CD4-positive, alpha-beta T cell (primary cell): ENCODE measurements at regions not wholly inside any gene's neighbourhood (a gene's known extent, or its start where the extent isn't known, plus 50 kb on each side); places are given as distances from the start of the nearest gene placed in this dataset.

Experiments used
- ATAC-seq: fragments of 200-7000 bp; cut with Tn5 transposase; one replicate; pipeline ENCODE4 v1.10.0; 2022; ENCODE audit warnings: mild to moderate bottlenecking; ENCODE audit not compliant: poor library complexity
- CTCF ChIA-PET: fragments of 350-600 bp; sonication (Branson Sonifier 250); formaldehyde crosslinking; loops from one replicate; lab custom pipeline; 2021; ENCODE audit warnings: antibody characterized with exemption, inconsistent platforms; lab: Charles Lee
- POLR2A ChIA-PET: fragments of 350-600 bp; sonication (Branson Sonifier 250); formaldehyde crosslinking; loops from one replicate; lab custom pipeline; 2021; ENCODE audit warnings: antibody characterized with exemption, inconsistent platforms; lab: Charles Lee
- DNase-seq, 14 experiments: peaks; one replicate each; pipeline ENCODE4 v3.0.0-alpha.2; 2013 to 2020; ENCODE audit warnings: mixed read lengths in 2 of 14
- H3K27ac ChIP-seq, 2 donors: one replicate each; pipeline versions ENCODE4 v1.5.1 to v1.7.0; 2013; ENCODE audit warnings: low read length in 2 of 2, low read depth in 1 of 2, mild to moderate bottlenecking in 1 of 2
- H3K27me3 ChIP-seq, 2 experiments: 1 replicate in 1 of 2; 2 replicates in 1 of 2; pipeline versions ENCODE4 v1.6.1 to v1.7.0; 2013; ENCODE audit warnings: low read length in 2 of 2, control low read depth in 1 of 2, mild to moderate bottlenecking in 1 of 2, moderate library complexity in 1 of 2; ENCODE audit not compliant: insufficient read depth in 2 of 2, control insufficient read depth in 1 of 2
- H3K36me3 ChIP-seq: one replicate; pipeline ENCODE4 v1.6.1; 2013; ENCODE audit warnings: low read length, control low read depth; ENCODE audit not compliant: insufficient read depth
- H3K4me1 ChIP-seq: one replicate; pipeline ENCODE4 v1.6.1; 2013; ENCODE audit warnings: low read length, control low read depth; ENCODE audit not compliant: insufficient read depth
- H3K4me3 ChIP-seq: one replicate; pipeline ENCODE4 v1.5.1; 2013; ENCODE audit warnings: mild to moderate bottlenecking, low read length, moderate library complexity
- H3K9me3 ChIP-seq, 2 experiments: 1 replicate in 1 of 2; 2 replicates in 1 of 2; pipeline versions ENCODE4 v1.6.1 to v1.7.0; 2013; ENCODE audit warnings: low read length in 2 of 2, mild to moderate bottlenecking in 2 of 2, control low read depth in 1 of 2, moderate library complexity in 1 of 2; ENCODE audit not compliant: control insufficient read depth in 1 of 2, insufficient read depth in 1 of 2
- H3K27ac Mint-ChIP-seq: one replicate; pipeline ENCODE4 v1.8.0; 2020; ENCODE audit warnings: mixed read lengths
- H3K27me3 Mint-ChIP-seq: one replicate; pipeline ENCODE4 v1.8.0; 2021; ENCODE audit warnings: mixed read lengths
- H3K36me3 Mint-ChIP-seq: one replicate; pipeline ENCODE4 v1.8.0; 2021; ENCODE audit warnings: low read depth, mixed read lengths
- H3K4me1 Mint-ChIP-seq: one replicate; pipeline ENCODE4 v1.8.0; 2021; ENCODE audit warnings: low read depth, mixed read lengths
- H3K4me3 Mint-ChIP-seq: one replicate; pipeline ENCODE4 v1.8.0; 2020; ENCODE audit warnings: mild to moderate bottlenecking, mixed read lengths
- H3K9me3 Mint-ChIP-seq: one replicate; pipeline ENCODE4 v1.8.0; 2020; ENCODE audit warnings: mixed read lengths
- intact Hi-C, 2 experiments: fragments of 100-400 bp; cut with DNase I in 1 of 2; cut with micrococcal nuclease in 1 of 2; formaldehyde crosslinking; loops; one replicate each; pipeline versions ENCODE4 v1.15.1 to v1.9.0; 2023 to 2025; cut with DNase I, micrococcal nuclease
- TF ChIP-seq, protein P1 (sequence below): fragments of 200-600 bp; IDR thresholded peaks from one replicate; pipeline ENCODE4 v1.8.0; 2022; ENCODE audit warnings: antibody characterized with exemption, mild to moderate bottlenecking

DNA sequence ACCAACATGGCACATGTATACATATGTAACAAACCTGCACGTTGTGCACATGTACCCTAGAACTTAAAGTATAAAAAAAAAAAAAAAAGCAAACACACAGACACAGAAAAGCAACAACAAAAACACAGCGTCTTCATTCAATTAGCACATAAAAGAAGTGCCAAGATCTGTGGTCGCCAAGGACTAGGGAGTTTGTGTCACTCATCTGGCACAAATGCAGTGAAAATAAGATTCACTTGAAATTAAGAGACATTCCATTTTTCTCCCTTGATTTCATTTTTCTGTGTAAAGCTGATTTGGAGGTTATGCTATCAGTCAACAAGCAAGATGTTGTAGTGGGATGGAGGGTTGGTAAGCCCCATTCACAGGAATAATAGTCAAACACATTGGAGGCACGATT is 115.3 kb downstream of the FAT4 start:
- Histone ChIP-seq H3K9me3 (no peaks in the 10 kb centered on the region), H3K4me3 (no peak overlapping the region), H3K4me1 (no peaks in the 10 kb centered on the region), H3K36me3 (no peaks in the 10 kb centered on the region), H3K27ac (no peak overlapping the region), H3K27me3 (no peaks in the 10 kb centered on the region)
- Mint-ChIP-seq H3K9me3 (peaks cover 6% of the 10 kb centered on the region), H3K4me3 (no peak overlapping the region), H3K36me3 (no peaks in the 10 kb centered on the region), H3K4me1 (no peaks in the 10 kb centered on the region), H3K27me3 (no peaks in the 10 kb centered on the region), H3K27ac (no peak overlapping the region)
- CTCF ChIA-PET = no interaction called here
- POLR2A ChIA-PET = no interaction called here
- no peak for ATAC-seq
- TF ChIP-seq, protein P1, sequence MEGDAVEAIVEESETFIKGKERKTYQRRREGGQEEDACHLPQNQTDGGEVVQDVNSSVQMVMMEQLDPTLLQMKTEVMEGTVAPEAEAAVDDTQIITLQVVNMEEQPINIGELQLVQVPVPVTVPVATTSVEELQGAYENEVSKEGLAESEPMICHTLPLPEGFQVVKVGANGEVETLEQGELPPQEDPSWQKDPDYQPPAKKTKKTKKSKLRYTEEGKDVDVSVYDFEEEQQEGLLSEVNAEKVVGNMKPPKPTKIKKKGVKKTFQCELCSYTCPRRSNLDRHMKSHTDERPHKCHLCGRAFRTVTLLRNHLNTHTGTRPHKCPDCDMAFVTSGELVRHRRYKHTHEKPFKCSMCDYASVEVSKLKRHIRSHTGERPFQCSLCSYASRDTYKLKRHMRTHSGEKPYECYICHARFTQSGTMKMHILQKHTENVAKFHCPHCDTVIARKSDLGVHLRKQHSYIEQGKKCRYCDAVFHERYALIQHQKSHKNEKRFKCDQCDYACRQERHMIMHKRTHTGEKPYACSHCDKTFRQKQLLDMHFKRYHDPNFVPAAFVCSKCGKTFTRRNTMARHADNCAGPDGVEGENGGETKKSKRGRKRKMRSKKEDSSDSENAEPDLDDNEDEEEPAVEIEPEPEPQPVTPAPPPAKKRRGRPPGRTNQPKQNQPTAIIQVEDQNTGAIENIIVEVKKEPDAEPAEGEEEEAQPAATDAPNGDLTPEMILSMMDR = no peak
- no peak for DNase-seq
- intact Hi-C loops = no loop called here

DNA sequence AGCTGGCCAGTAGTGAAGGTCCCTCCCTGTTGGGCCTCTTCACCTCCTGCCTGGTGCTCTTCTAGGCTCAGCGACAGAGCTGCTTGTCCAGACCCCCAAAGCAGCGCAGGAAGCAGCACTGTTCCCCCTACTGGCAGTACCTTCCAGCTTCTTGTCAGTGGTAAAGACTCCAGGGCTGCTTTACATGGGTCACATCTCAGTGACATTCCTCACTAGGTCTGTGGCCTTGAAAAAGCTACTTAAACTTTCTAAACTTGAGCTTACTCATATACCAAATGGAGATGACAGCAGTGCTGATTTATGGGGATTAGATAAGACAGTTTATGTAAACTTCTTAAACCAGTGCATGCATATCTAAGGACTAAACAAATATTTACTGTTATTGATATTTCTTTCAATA is 117.3 kb downstream of the FAT4 start:
- intact Hi-C loops = no loop called here
- Mint-ChIP-seq H3K27ac (no peak overlapping the region), H3K4me3 (no peak overlapping the region), H3K4me1 (no peaks in the 10 kb centered on the region), H3K9me3 (peaks cover 8% of the 10 kb centered on the region), H3K36me3 (no peaks in the 10 kb centered on the region), H3K27me3 (no peaks in the 10 kb centered on the region)
- DNase-seq = no peak
- ChIA-PET POLR2A (no interaction called here), CTCF (no interaction called here)
- Histone ChIP-seq H3K4me3 (no peak overlapping the region), H3K4me1 (no peaks in the 10 kb centered on the region), H3K9me3 (no peaks in the 10 kb centered on the region), H3K27me3 (no peaks in the 10 kb centered on the region), H3K27ac (no peak overlapping the region), H3K36me3 (no peaks in the 10 kb centered on the region)
- TF ChIP-seq, protein P1 = no peak
- ATAC-seq = no peak

DNA sequence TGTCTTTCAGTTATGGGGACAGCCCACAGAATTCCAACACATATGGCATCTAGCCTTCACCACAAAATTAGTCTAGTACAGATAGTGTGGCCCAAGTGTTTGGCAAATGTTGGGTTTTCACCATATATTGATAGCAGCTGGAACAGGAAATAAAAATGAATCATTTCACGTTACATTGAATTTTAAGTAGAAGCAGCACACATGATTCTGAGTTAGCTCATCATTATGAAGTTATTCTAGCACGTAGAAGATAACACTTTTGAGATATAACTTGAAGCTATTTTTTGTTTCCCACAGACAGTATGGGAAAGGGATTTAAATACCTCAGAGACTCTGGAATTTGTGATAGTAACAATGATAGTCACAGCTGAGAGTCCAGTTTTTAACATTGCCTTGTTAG is 118.7 kb downstream of the FAT4 start:
- no peak overlapping the region for H3K4me3 Mint-ChIP-seq
- intact Hi-C loops = no loop called here
- no peak overlapping the region for H3K27ac Mint-ChIP-seq
- peaks cover 10% of the 10 kb centered on the region for H3K9me3 Mint-ChIP-seq
- Histone ChIP-seq H3K27ac (no peak overlapping the region), H3K9me3 (no peaks in the 10 kb centered on the region), H3K27me3 (no peaks in the 10 kb centered on the region), H3K4me3 (no peak overlapping the region), H3K36me3 (no peaks in the 10 kb centered on the region), H3K4me1 (no peaks in the 10 kb centered on the region)
- DNase-seq = no peak
- ChIA-PET CTCF (no interaction called here), POLR2A (no interaction called here)
- TF ChIP-seq, protein P1 = no peak
- ATAC-seq = no peak
- no peaks in the 10 kb centered on the region for H3K36me3 Mint-ChIP-seq
- no peaks in the 10 kb centered on the region for H3K27me3 Mint-ChIP-seq
- no peaks in the 10 kb centered on the region for H3K4me1 Mint-ChIP-seq
